Smooth muscle cell (in vitro differentiated cells): ENCODE measurements at regions not wholly inside any gene's neighbourhood (a gene's known extent, or its start where the extent isn't known, plus 50 kb on each side); places are given as distances from the start of the nearest gene placed in this dataset.

Experiments
- DNase-seq: peaks from one replicate; lab custom pipeline; 2025; ENCODE audit not compliant: unreplicated experiment; lab: John Stamatoyannopoulos, UW
- H2AFZ ChIP-seq: fragments of 200-600 bp; sonication (generic); 2 replicates; pipeline ENCODE4 v1.6.0; 2016; ENCODE audit warnings: antibody characterized with exemption, low read depth, mild to moderate bottlenecking
- H3F3A ChIP-seq: fragments of 200-600 bp; sonication (generic); 2 replicates; pipeline ENCODE4 v1.6.0; 2017; ENCODE audit warnings: antibody characterized with exemption, low read depth
- H3K27ac ChIP-seq: fragments of 200-600 bp; sonication (generic); 2 replicates; pipeline ENCODE4 v1.5.1; 2016; ENCODE audit warnings: low read depth, mild to moderate bottlenecking
- H3K27me3 ChIP-seq: fragments of 200-600 bp; sonication (generic); 2 replicates; pipeline ENCODE4 v1.6.1; 2016; ENCODE audit warnings: low read depth, mild to moderate bottlenecking
- H3K36me3 ChIP-seq: fragments of 200-600 bp; sonication (generic); 2 replicates; pipeline ENCODE4 v1.5.1; 2016; ENCODE audit warnings: low read depth
- H3K4me1 ChIP-seq: fragments of 200-600 bp; sonication (generic); 2 replicates; pipeline ENCODE4 v1.5.1; 2016; ENCODE audit warnings: low read depth
- H3K4me2 ChIP-seq: fragments of 200-600 bp; sonication (generic); 2 replicates; pipeline ENCODE4 v1.6.0; 2016; ENCODE audit warnings: mild to moderate bottlenecking
- H3K4me3 ChIP-seq: fragments of 200-600 bp; sonication (generic); 2 replicates; pipeline ENCODE4 v1.5.1; 2016; ENCODE audit warnings: mild to moderate bottlenecking
- H3K79me2 ChIP-seq: fragments of 200-600 bp; sonication (generic); 2 replicates; pipeline ENCODE4 v1.6.0; 2016; ENCODE audit warnings: low read depth, mild to moderate bottlenecking
- H3K9ac ChIP-seq: fragments of 200-600 bp; sonication (generic); 2 replicates; pipeline ENCODE4 v1.6.0; 2016; ENCODE audit warnings: low read depth
- H3K9me3 ChIP-seq: fragments of 200-600 bp; sonication (generic); replicated peaks from 2 replicates; pipeline ENCODE4 v1.5.1; 2016; ENCODE audit warnings: low read depth
- H4K20me1 ChIP-seq: fragments of 200-600 bp; sonication (generic); 2 replicates; pipeline ENCODE4 v1.6.0; 2016; ENCODE audit warnings: low read depth
- CTCF ChIP-seq: fragments of 200-600 bp; sonication (generic); IDR thresholded peaks from 2 replicates; pipeline ENCODE4 v1.5.1; 2017; ENCODE audit warnings: borderline replicate concordance, mild to moderate bottlenecking, antibody characterized with exemption; ENCODE audit not compliant: insufficient read depth, poor library complexity, severe bottlenecking
- WGBS: methylation state at CpG from one replicate; pipeline ENCODE4 v1.1.7; 2016; ENCODE audit warnings: low lambda C conversion rate; 5-methylcytosine and 5-hydroxymethylcytosine counted together

GRCh38 chr16:8146256-8147012 lies 443.9 kb downstream of the TMEM114 start:
- Histone ChIP-seq H3K4me2 (no peak overlapping the region), H3K4me1 (no peaks in the 10 kb centered on the region), H4K20me1 (no peaks in the 10 kb centered on the region), H3K27me3 (no peaks in the 10 kb centered on the region), H3K9me3 (no peaks in the 10 kb centered on the region), H3K36me3 (no peaks in the 10 kb centered on the region), H3K79me2 (no peaks in the 10 kb centered on the region), H2AFZ (no peak overlapping the region), H3K9ac (no peak overlapping the region), H3K27ac (no peak overlapping the region), H3K4me3 (no peak overlapping the region), H3F3A (no peaks in the 10 kb centered on the region)
- TF ChIP-seq CTCF, result no peak
- 85% methylated on average over 17 of the region's 17 CpGs for WGBS
- no peak for DNase-seq

- Histone ChIP-seq H3K27me3 (no peaks in the 10 kb centered on the region), H2AFZ (no peak overlapping the region), H3K36me3 (no peaks in the 10 kb centered on the region), H3K4me1 (no peaks in the 10 kb centered on the region), H3K9ac (no peak overlapping the region), H3K9me3 (no peaks in the 10 kb centered on the region), H3F3A (no peaks in the 10 kb centered on the region), H3K4me3 (no peak overlapping the region), H4K20me1 (no peaks in the 10 kb centered on the region), H3K27ac (no peak overlapping the region), H3K4me2 (no peak overlapping the region), H3K79me2 (no peaks in the 10 kb centered on the region)
- DNase-seq, result no peak
- 94% methylated on average over 1 of the region's 1 CpG for WGBS
- TF ChIP-seq CTCF, result no peak
Observed at GRCh38 chr16:8138666-8139065, 451.6 kb downstream of the TMEM114 start.

- Histone ChIP-seq H3K4me3 (no peak overlapping the region), H4K20me1 (no peaks in the 10 kb centered on the region), H3K36me3 (no peaks in the 10 kb centered on the region), H3K27me3 (no peaks in the 10 kb centered on the region), H2AFZ (no peak overlapping the region), H3K9me3 (no peaks in the 10 kb centered on the region), H3K79me2 (no peaks in the 10 kb centered on the region), H3F3A (no peaks in the 10 kb centered on the region), H3K27ac (no peak overlapping the region), H3K9ac (no peak overlapping the region), H3K4me1 (no peaks in the 10 kb centered on the region), H3K4me2 (no peak overlapping the region)
- WGBS, result 57% methylated on average over 8 of the region's 8 CpGs
- no peak for TF ChIP-seq CTCF
- no peak for DNase-seq
Observed at GRCh38 chr16:8137606-8138005, 452.7 kb downstream of the TMEM114 start.

GRCh38 chr16:8130197-8130596 lies 460.1 kb downstream of the TMEM114 start:
- H3K36me3 ChIP-seq, result no peaks in the 10 kb centered on the region
- no peak for DNase-seq

More at GRCh38 chr16:8130197-8130596, 460.1 kb downstream of the TMEM114 start:
- H3F3A ChIP-seq, result no peaks in the 10 kb centered on the region
- no peak for TF ChIP-seq CTCF
- H3K79me2 ChIP-seq, result no peaks in the 10 kb centered on the region
- no peak overlapping the region for H3K4me3 ChIP-seq
- no peaks in the 10 kb centered on the region for H3K27me3 ChIP-seq
- H3K9me3 ChIP-seq, result no peaks in the 10 kb centered on the region
- no peak overlapping the region for H3K9ac ChIP-seq
- no peak overlapping the region for H3K4me2 ChIP-seq
- 77% methylated on average over 4 of the region's 4 CpGs for WGBS
- no peaks in the 10 kb centered on the region for H3K4me1 ChIP-seq
- no peaks in the 10 kb centered on the region for H4K20me1 ChIP-seq
- no peak overlapping the region for H3K27ac ChIP-seq
- H2AFZ ChIP-seq, result no peak overlapping the region
